Amniotic epithelial cell (primary cell): ENCODE measurements at regions not wholly inside any gene's neighbourhood (a gene's known extent, or its start where the extent isn't known, plus 50 kb on each side); places are given as distances from the start of the nearest gene placed in this dataset.

Source experiments
- DNase-seq: peaks from one replicate; pipeline ENCODE4 v3.0.0-alpha.2; 2010; ENCODE audit warnings: low read depth

DNA sequence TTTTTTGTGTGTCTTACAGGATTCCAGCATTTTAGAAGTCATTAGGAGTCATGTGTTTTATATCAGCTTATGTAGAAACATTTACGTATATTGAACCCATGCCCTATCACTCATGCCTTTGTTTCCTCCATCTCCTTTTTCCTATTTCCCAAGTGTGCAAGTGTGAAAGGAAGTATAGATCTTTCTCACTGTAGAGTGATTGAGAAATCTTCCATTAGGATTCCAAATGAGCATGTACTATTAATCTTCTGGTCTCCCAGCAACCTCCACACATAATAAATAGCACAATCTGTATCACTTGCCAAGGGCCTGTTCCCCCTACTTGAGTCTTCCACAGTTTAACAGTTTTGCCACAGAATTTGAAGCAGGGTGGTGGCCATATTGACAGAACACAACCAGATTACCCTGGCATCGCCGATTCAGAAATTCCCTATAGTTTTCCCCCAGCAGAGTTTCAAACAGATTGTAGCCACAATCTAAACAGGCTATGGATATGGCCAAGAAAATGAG, 1052.8 kb downstream of the TTLL7 start:
- DNase-seq = no peak

DNA sequence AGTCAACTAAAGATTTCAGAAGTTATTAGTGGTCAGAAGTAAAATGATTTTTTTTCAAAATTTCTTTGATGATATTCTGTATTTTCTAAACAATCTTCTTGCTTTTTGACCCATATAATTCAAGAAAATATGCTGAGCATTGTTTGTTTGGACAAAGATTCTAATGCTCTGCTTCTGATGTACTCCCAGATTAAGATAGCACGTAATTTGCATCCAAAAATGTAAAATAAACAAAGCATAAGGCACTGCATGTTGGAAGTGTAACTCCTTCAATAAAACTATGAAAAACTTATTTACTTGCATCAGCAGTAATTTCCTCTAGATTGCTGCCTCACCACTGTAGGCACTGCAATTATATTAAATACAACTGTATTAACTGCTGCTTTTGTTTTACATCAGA, 1054.1 kb downstream of the TTLL7 start:
- DNase-seq = no peak

DNA sequence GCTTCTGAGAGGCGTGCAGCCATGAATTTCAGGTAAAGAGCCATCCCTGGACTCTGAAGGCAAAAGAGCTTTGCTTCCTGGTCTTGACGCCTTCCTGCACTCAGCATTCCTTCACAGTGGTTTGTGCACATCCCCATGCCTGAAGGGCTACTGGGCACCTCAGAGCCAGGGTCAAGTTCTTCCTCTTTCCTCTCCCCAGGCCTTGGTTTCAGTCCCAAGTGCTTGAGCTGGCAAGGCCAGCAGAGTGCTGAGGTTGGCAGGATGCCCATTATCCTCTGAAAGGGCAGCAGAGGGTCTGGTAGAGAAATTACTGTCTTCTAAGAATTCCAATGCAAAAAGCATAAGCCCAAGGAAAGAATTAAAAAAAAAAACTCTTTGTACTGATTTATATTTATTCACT, 1064.9 kb downstream of the TTLL7 start:
- no peak for DNase-seq

DNA sequence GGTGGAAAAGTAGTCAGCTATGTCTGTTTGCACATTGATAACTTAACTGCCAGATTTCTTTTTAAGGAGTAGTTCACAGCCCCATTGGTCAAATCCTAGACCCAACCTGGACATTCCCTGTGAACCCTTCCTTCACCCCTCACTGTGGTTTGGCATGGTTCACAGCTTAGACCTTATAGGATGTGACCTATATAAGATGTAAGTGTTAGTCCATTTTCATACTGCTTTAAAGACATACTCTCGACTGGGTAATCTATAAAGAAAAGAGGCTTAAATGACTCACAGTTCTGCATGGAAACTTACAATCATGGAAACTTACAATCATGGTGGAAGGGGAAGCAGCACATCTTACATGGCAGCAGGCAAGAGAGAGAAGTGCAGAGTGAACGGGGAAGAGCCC, 1066.2 kb downstream of the TTLL7 start:
- DNase-seq = no peak

DNA sequence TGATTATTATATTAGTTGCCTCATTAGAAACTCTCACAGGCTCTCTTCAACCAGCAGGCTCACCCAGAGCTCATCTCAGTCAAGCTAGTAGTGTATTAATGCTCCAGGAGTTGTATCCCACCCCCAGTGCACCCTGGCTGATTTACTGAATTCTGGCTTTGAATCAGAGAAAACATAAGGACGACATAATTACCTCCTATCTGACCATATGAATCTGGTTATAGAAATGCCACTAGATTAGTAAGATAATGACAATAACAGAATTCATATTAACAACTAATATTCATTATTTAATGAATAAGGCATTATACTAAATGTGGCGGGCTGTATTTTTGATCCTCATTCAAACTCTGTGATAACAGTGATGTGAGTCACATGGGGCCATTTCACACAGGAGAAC, 1066.7 kb downstream of the TTLL7 start:
- no peak for DNase-seq

DNA sequence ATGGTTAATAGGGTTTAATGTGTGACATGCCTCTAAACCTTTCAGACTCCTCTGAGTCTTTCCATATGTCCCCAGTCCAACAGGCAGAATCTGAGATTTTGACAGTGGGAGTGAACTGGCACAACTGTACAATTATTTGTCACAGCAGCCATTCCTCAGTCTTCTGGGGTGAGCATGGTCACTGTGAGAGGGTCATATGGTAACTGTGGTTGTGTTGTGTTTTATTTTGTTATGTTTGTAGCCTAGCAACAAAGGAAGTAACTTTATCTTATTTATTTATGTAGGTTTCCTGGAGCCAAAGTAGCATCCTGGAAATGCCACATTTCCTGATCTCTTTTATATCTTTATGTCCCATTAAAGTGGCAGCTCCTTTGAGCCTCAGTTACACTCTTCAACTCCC, 1067.9 kb downstream of the TTLL7 start:
- DNase-seq = no peak

DNA sequence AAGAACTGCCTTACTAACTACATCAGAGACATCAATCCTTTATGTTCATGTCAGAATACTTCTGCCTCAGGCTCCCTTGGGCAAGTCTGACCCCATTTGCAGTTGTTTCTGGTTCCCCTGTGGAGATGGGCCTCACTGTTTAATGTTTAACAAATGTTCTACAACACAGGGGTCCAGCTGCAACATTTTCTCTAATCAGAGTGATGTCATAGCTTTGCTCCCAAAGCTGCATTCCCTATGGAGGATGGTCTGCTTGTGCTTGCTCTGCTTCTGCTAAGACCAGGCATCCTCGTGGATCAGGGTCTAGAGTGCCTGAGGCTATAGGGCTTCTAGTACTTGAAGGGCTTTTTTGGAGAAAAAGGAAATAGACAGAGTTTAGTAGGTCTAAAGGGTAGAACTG, 1071.2 kb downstream of the TTLL7 start:
- DNase-seq = no peak

DNA sequence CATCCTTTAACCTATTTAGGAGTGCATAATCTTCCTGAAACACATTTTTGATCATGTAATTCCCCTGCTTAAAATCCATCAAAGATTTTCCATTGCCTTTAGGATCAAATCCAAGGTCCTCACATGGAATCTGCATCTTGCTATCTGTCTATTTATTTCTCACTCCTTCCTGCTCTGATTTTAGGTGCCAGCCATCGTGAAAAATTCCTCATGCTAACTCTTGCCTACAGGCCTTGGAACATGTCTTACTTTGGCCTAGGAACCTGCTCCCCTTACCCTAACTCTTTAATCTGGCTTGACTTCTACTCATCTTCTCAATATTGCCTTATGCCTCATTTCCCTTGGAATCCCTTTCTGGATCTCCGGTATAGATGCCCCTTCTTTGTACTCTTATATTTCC, 1074.3 kb downstream of the TTLL7 start:
- no peak for DNase-seq

DNA sequence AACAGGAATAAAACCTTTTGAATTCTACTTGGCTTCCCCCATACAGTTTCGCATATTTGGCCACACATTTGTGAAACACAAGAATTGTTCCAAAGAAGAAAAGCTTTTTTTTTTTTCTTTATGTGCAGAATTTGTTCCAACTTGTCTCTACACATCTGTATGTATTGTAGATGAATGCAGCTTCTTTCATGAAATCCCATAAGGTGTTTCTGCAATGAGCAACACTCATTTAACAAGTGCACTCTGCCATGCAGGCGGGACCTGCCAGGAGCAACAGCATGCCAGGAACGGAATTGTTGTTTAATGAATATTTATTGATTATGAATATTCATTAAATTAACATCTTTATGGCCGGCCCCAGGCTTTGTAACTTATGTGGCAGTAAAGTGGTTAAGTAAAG, 1075.0 kb downstream of the TTLL7 start:
- no peak for DNase-seq

DNA sequence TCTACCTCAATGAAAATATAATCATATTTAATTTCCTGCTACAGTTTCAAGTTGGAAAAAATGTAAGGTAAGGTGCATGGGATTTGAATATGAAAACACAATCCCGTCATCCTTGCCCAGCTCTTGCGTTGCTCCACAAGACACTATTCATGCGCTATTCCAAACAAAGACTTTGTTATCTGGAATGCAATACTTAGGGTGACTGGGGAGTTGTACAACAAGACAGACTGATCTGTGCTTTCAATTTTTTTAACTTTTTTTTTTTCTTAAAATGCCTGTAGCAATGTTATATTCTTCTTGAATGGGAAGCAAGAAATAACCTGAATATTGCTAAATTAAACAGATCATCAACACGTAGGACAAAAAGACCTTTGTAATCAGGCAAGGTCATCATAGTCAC, 1077.2 kb downstream of the TTLL7 start:
- no peak for DNase-seq

DNA sequence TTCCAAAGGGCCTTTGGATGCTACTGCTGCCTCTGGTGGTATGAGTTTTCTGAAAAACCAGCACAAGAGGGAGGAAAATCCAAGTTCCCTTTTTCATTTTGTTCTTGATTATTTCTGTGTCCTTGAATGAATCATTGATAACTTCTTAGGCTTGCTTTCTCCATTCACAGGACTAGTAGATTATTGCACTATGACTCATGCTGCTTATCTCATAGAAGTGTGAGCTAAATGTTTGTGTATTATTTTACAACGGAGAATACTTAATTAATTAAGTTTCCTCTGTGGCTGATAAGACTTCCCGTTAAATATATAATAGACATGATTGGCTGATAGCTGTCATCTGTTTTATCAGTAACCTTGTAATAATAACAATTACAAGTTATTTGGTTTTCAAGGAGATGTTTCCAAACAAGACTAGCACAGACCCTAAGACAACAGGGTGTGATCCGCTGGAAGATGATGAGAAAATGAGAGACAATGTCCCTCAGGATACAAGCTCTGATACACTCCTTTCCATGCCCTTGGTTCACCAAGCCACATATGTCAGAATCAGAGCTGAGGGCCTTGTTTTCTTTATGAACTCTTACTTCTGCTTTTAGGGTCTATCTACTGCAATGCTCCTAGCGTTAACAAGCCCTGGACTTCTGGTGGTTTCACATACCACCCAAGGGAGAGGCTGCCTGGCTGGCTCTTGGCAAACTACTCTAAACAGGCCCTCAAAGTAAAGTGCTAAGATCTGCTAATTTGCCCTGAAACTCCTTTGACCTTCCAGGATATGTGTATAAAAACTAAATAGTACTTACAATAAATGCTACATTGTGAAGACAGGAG, 1078.3 kb downstream of the TTLL7 start:
- no peak for DNase-seq

DNA sequence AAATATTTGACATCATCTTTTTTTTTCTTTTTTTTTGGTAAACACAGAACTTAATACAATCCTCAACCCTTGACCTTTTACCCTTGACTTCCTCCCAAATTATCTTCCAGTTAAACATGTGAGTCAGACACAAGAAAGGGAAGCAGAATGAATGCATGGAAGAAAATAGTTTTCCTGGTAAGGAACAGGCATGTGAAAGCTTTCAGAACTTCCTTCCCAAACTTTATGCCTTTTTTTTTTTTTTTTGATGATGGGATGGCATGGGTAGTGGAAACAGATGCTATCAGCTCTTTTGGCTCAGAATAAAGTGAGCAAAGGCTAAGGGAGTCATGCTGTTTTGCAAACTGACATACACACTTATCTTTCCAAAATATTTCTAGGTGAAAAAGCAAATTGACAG, 1079.1 kb downstream of the TTLL7 start:
- no peak for DNase-seq

DNA sequence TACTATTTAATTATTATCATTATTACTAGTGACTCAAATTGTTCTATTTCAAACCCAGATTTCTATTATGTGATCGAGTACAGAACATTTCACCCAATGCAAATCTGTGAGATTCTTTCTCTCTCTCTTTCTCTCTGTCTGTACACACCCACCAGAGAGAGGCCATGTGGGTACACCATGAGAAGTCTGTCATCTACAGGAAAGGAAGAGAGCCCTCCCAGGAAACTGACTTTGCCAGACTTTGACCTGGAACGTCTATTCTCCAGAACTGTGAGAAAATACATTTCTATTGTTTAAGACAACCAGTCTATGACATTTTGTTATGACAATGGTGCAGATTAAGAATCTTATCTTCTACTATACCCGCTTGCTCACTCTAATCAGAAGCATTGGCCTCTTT, 1091.6 kb downstream of the TTLL7 start:
- DNase-seq = no peak

DNA sequence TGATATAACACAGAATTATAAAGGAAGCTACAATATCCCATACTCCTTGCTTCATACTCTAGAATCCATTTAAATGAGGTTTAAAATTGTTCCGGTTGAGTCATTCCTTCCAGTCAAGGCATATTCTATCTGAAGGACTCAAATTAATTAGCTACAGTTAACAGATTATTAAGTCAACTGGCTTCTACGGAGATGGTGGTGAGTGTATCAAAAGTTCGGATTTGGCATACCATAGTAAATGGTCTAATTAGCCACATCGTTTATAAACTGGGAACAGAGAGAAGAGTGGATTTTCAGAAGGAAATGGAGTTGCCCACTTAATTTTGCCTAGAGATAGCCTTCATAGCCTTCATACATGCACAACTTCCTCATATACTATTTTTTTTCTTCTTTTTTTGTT, 1095.3 kb downstream of the TTLL7 start:
- no peak for DNase-seq

DNA sequence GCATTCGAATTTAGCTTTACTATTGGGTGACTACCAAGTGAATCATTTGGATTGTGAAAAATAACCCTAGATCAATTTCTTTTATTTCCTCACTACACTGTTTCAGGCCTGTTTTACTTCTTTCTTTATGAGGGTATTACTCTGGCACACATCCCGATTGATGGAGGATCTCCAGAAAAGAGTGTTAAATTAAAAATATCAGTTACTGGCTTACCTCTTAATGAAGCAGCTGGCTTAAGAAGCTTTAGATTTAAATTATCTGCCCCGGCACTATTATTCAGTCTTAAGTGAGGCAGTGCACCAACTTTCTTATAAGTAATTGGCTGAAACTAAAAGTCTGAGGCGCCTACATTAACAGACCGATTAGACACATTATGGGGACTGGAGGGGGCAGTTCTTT, 1097.4 kb downstream of the TTLL7 start:
- DNase-seq = no peak

DNA sequence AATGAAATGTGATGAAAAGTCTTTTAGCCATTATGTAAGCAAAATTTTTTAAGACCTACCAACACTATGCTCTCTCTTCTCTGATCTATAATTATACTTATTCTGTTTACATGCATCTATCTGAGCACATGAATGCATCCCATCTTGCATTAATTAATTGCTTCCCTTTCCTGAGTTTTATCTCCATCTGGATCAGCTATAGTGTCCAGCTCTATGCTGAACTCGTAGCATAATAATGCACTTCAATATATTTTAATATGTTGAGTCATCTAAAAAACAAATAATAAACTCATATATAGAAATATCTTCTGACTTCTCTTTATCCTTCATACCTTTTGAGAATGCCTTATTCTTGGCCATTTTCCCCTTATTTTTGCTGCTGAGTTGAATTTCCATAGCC, 1097.8 kb downstream of the TTLL7 start:
- no peak for DNase-seq

DNA sequence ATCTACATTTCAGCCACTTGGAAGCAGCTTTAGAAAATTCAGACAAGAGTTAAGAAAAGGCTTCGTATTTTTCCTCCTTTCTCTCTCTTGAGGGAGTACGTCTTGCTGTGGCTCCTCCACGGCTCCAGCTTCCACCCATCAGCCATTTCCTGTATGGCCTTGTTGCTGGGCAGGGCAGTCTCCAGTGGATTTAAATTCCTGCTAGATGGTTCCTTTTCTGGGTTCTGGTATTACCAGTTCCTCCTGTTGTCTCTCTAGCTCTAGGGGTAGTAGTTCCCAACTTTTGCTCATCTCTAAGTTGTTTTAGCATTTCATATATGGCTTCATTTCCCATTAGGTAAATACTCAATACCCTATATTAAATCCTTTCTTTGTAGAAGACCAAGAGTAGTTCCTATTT, 1098.3 kb downstream of the ADGRL2 start:
- DNase-seq = no peak

DNA sequence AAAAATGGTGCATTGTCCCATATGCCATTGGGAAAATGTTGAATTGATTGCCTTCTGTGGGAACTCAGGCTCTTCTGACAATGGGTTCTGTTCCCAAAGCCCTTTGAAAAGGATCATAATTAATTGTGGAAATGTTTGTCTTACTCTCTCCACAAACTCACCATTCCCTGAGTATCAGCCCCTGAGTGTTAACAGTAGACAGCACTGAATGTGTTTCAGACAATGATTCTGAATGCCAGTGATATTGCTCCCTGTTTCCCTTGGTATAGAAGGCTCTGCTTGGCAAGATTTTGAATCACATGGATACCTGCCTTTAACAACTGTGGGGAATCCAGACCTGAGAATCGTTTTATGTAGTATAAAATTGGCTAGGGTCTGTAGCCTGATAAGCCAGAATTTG, 1096.8 kb downstream of the ADGRL2 start:
- no peak for DNase-seq

DNA sequence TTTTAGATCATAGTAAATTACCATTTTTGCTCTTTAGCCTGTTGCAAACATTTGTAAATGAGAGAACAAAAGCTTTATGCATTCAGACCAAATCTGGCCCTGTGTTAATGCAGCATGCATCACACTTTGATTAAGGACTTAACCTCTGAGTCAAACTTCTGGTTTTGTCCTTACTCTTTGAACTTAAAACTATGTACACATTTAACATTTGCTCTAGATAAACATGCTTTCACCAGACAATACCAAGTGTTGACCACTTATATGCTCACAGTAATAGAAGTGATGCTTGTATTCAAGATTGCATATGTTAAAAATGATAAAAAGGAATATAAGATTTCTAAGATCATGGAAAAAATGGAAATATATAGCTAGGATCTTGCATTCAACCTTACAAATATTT, 1095.3 kb downstream of the ADGRL2 start:
- DNase-seq = no peak

DNA sequence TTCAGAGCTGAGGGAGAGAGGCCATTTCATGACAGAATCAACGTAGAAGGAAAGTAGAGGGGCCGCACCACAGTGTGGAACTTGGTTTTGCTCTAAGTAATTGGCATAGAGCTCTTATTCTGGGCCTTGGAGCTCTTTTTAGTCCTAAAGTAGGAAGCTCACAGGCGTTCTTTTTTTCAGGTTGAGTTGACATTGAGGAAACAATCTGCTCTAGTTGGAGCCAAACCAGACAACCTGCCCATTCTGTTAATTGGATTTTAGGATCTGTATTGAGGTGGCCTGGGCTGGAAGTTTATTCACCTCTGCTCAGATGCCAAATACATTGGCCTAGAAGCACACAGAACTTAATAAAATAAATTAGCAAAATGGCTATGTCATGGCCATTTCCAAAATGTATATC, 1093.9 kb downstream of the ADGRL2 start:
- DNase-seq = no peak

DNA sequence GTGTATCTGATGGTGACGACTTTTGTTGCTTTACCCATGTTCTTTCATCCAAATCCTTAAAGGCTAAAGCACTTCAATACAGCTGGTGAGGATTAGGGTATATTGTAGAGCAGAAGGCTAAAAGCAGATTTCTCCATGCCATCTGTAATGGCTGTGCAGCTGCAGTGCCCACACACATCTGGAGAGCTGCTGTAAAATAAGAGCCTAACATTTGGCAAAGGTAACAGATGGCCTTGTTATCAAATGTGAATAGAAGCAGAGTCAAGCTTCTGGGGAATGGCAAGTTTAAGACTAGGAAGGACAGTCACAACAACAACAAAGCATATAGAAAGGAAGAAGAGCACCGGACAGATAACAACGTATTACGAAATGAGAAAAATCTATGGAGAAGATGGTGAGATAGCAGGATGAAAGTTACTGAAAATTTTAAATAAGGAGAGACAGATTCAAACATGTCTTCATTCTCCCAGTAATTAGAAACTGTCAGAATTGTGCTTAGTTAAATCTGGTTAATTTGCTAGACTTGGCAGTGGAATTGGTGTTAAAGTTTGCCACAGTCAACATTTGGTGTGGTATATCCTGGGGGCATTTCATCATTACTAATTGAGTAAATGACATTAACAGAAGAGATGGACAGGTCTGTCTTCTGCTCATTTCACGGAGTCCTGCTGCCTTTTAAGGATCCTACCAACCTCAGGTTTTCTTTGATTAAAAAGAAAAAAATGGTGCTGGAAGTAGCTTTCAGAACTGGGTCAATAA, 1093.2 kb downstream of the ADGRL2 start:
- no peak for DNase-seq

DNA sequence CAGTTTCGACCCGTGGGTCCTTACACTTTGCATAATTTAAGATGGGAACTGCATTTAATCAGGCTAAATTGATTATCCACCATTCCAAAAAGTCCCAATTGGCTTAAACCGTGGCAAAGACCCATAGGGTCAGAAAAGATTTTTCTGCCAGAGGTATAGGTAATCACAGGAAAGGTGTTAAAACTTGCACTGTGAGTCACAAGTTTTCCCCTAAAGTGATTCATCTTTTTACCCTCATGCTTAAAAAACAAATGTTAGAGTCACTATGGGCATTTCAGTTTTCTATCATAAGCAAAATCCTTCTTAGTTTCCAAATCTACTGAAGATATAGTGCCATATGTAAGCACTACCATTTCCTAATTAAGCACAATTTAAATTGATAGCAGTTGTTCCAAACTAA, 1079.8 kb downstream of the ADGRL2 start:
- DNase-seq = no peak

DNA sequence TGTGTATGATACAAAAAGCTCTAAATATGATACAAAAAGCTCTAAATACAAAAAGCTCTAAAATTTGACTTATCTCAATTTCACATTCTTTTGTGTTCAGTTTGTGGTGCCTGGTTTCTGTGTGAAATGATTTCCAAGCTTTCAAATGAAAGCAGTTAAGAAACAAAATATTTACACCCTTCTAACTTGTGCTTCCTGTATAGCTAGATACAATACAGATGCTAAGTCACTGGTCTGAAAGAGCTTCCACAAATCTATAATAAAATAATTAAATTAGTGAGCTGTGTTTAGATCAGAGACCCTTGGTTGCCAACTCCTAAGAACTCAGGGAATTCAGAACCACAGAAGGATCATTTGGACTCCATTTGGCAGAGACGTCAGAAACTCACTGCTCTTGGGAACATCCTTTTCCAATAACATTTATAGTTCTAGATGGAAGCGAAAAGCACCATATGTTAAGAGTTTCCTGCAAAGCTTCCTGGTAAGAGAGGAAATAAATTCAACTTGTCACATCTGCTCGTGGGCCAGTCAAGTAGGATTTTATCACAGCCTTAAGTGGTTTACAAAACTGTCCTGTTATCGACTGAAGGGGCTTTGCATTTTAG, 1079.1 kb downstream of the ADGRL2 start:
- DNase-seq = no peak
